Uterus (tissue), 2 donors: ENCODE measurements at regions not wholly inside any gene's neighbourhood (a gene's known extent, or its start where the extent isn't known, plus 50 kb on each side); places are given as distances from the start of the nearest gene placed in this dataset.

Experiments used
- CTCF ChIP-seq, 4 experiments: fragments of 200-600 bp in 2 of 4; fragments of 450-650 bp in 2 of 4; sonication (generic) in 2 of 4; IDR thresholded peaks; one replicate each; pipeline ENCODE4 v1.5.1; 2016 to 2019; ENCODE audit warnings: antibody characterized with exemption in 4 of 4, mild to moderate bottlenecking in 2 of 4, moderate library complexity in 1 of 4
- POLR2A ChIP-seq, 2 donors: fragments of 450-650 bp; IDR thresholded peaks; one replicate each; pipeline ENCODE4 v1.6.1; 2016; ENCODE audit warnings: antibody characterized with exemption in 2 of 2, mild to moderate bottlenecking in 1 of 2, moderate library complexity in 1 of 2

GRCh38 chr2:128531856-128532255, 213.2 kb upstream of the HS6ST1 start:
- peak in 2 of 4 experiments; percentile 19 to 29 for TF ChIP-seq CTCF (IDR thresholded peaks at IDR 0.05)
- TF ChIP-seq POLR2A (IDR thresholded peaks at IDR 0.05): no peak
